HUES6 (cell line): ENCODE measurements at regions not wholly inside any gene's neighbourhood (a gene's known extent, or its start where the extent isn't known, plus 50 kb on each side); places are given as distances from the start of the nearest gene placed in this dataset.

Experiments
- H3K27ac ChIP-seq: 2 replicates; pipeline ENCODE4 v1.7.0; 2013; ENCODE audit warnings: low read depth, mild to moderate bottlenecking, low read length, inconsistent platforms
- H3K27me3 ChIP-seq: 2 replicates; pipeline ENCODE4 v1.6.1; 2013; ENCODE audit warnings: low read length; ENCODE audit not compliant: control insufficient read depth, insufficient read depth
- H3K36me3 ChIP-seq: 2 replicates; pipeline ENCODE4 v1.6.1; 2013; ENCODE audit warnings: low read length; ENCODE audit not compliant: control insufficient read depth, insufficient read depth
- H3K4me1 ChIP-seq: 2 replicates; pipeline ENCODE4 v1.6.1; 2013; ENCODE audit warnings: low read length; ENCODE audit not compliant: control insufficient read depth, insufficient read depth
- H3K4me3 ChIP-seq: 2 replicates; pipeline ENCODE4 v1.5.1; 2013; ENCODE audit warnings: low read depth, low read length
- H3K9ac ChIP-seq: one replicate; pipeline ENCODE4 v1.6.1; 2013; ENCODE audit warnings: mild to moderate bottlenecking, low read length
- H3K9me3 ChIP-seq: 2 replicates; pipeline ENCODE4 v1.6.1; 2013; ENCODE audit warnings: low read depth, low read length; ENCODE audit not compliant: control insufficient read depth, insufficient read depth

DNA sequence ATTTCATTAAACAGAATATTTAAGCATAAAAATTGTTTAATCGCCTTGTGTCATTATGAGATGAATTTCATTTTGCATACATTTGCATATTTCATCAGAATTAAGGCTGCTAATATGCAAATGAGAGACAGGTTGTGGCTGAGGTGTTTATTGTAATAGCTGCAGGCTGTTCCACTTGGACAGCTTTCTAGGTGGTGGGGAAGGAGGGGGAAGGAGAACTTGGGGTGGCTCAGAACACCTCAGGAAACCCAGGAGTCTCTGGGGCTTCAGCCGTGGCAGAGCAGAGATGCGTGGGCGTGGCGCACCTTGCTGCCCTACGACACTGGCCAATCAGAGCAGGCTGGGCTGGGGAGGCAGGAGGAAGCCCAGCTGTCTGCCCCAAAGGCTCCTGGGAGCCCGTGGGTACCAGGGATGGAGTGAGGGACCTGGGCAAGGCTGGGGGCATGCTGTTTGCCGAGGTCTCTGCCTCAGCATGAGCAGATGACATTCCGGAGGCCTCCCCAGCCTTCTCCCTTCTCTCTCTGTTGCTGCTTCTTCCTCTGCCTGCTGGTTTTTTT is 542.9 kb downstream of the MN1 start:
- Histone ChIP-seq H3K36me3 (no peaks in the 10 kb centered on the region), H3K9me3 (peaks cover 21% of the 10 kb centered on the region), H3K27ac (no peak overlapping the region), H3K4me1 (peaks cover 17% of the 10 kb centered on the region; the same call in 1 of the 2 replicates), H3K9ac (no peak overlapping the region), H3K4me3 (no peak overlapping the region), H3K27me3 (no peaks in the 10 kb centered on the region)

DNA sequence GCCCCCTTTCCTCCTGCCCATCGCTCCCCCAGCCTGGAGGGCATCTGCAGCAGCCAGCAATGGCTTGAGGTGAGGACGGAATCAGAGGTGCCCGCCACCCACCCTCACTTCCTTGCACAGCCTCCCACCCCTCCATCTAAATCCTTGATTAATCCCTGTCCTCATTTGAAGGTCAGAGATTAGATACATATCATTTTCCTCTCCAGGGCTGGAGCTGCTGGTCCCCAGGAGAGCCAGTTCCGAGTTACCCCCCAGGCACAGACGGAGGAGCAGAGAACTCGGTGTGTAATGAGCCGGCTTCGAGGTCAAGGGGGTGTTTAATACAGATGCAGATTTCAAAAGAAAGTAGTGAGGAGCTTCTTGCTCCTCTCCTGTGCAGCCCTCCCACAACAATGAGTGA is 542.1 kb downstream of the MN1 start:
- H3K27ac ChIP-seq: no peak overlapping the region
- H3K4me1 ChIP-seq: peaks cover 17% of the 10 kb centered on the region; the same call in 1 of the 2 replicates
- peaks cover 26% of the 10 kb centered on the region for H3K9me3 ChIP-seq
- no peak overlapping the region for H3K9ac ChIP-seq
- H3K27me3 ChIP-seq: no peaks in the 10 kb centered on the region
- no peak overlapping the region for H3K4me3 ChIP-seq
- H3K36me3 ChIP-seq: no peaks in the 10 kb centered on the region

DNA sequence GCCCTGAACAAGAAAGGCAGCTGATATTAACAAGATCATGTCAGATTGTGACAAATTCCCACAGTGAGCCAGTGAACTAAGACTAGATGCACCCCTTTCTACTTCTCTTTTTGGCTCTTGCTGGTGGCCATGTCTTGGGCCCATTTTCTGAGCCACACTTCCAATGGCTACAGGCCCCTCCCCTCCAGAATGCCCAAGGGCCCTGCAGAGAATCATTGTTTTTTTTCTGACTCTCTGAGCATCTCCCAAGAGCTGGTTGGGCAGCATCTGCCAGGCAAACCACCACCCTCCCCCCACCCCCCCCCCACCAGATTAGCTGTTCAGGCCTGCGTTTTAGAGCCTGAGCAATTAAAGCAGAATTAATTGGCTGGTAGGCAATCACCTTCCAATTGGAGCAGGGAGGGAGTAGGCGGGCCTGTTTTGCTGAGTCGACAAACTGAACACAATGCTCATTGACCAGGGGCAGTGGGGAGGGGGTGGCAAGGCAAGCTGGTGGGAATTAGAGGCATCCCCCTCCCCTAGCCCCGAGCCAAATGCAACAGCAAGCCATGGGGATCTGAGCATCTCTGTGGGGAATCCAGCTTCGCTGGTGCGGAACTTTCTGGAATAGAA is 541.4 kb downstream of the MN1 start:
- H3K27me3 ChIP-seq: no peaks in the 10 kb centered on the region
- peaks cover 20% of the 10 kb centered on the region for H3K9me3 ChIP-seq

DNA sequence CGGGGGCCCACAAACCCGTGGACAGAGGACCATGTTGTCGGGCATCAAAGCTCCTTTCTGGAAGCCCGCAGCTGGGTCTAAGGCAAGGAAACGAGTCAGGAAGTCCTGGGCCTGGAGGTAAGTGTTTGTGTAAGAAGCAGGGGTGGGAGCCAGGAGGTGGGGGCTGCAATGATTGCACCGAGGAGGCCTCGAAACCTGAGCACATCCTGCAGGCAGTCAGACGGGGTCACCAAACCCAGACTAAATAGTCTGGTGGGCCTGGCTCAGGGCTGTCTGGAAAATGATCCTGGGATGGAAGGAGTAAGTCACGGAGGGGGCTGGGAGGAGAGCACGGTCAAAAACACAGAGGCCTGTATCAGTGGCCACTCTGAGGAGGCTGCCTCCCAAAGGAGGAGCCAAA is 539.2 kb downstream of the MN1 start:
- H3K9ac ChIP-seq: no peak overlapping the region
- 0 out of 2 replicates have a peak, but pooled peaks cover 6% of the 10 kb centered on the region for H3K9me3 ChIP-seq
- H3K36me3 ChIP-seq: no peaks in the 10 kb centered on the region
- no peaks in the 10 kb centered on the region for H3K27me3 ChIP-seq
- H3K4me1 ChIP-seq: peaks cover 17% of the 10 kb centered on the region; the same call in 1 of the 2 replicates
- no peak overlapping the region for H3K27ac ChIP-seq
- no peak overlapping the region for H3K4me3 ChIP-seq

More for the DNA sequence above, 541.4 kb downstream of the MN1 start:
- Histone ChIP-seq H3K27ac (no peak overlapping the region), H3K4me3 (no peak overlapping the region), H3K36me3 (no peaks in the 10 kb centered on the region), H3K4me1 (peaks cover 17% of the 10 kb centered on the region; the same call in 1 of the 2 replicates), H3K9ac (no peak overlapping the region)

DNA sequence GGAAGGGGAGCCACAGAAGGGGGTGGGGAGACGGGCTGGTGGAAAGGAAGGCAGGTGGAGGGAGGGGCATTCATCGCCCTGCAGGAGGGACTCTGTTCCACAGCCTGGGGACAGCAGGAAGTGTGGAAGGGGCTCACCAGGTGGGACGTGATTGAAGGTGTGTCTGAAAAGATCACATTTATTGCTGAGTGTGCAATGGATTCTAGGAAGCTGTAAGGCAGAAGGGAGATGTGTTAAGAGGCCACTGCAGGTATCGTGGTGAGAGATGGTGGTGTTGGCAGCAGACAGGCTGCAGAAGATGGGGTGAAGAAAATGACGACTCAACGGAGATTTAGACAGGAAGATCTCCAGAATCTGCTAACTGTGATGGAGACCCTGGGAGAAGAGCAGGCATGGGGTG is 537.4 kb downstream of the MN1 start:
- no peaks in the 10 kb centered on the region for H3K36me3 ChIP-seq

DNA sequence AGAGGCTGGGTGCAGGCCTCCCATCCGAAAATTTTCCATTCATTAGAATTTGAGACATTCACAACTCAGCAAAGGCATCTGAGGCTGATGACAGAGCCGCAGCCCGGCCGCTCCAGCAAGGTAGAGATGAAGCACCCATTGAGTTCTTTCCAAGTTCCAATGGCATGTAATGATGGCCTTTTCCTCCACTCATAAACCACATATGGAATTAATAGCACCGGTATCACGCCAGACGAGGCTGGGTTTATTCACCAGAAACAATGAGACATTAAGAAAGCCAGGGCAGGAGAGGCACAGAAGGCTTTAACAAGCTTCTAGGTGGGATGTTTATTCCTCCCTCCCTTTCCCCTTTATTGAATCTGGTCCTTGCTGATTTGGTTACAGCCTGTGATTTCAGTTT is 534.4 kb downstream of the MN1 start:
- Histone ChIP-seq H3K4me1 (peaks cover 4% of the 10 kb centered on the region; the same call in 1 of the 2 replicates), H3K36me3 (no peaks in the 10 kb centered on the region), H3K9ac (no peak overlapping the region), H3K4me3 (no peak overlapping the region), H3K27me3 (peaks cover 14% of the 10 kb centered on the region; the same call in 1 of the 2 replicates), H3K9me3 (0 out of 2 replicates have a peak, but pooled peaks cover 9% of the 10 kb centered on the region), H3K27ac (no peak overlapping the region)

More for the DNA sequence above, 537.4 kb downstream of the MN1 start:
- Histone ChIP-seq H3K4me3 (no peak overlapping the region), H3K9me3 (0 out of 2 replicates have a peak, but pooled peaks cover 6% of the 10 kb centered on the region), H3K27ac (no peak overlapping the region), H3K9ac (no peak overlapping the region), H3K27me3 (no peaks in the 10 kb centered on the region; the same call in 1 of the 2 replicates), H3K4me1 (peaks cover 17% of the 10 kb centered on the region; the same call in 1 of the 2 replicates)

DNA sequence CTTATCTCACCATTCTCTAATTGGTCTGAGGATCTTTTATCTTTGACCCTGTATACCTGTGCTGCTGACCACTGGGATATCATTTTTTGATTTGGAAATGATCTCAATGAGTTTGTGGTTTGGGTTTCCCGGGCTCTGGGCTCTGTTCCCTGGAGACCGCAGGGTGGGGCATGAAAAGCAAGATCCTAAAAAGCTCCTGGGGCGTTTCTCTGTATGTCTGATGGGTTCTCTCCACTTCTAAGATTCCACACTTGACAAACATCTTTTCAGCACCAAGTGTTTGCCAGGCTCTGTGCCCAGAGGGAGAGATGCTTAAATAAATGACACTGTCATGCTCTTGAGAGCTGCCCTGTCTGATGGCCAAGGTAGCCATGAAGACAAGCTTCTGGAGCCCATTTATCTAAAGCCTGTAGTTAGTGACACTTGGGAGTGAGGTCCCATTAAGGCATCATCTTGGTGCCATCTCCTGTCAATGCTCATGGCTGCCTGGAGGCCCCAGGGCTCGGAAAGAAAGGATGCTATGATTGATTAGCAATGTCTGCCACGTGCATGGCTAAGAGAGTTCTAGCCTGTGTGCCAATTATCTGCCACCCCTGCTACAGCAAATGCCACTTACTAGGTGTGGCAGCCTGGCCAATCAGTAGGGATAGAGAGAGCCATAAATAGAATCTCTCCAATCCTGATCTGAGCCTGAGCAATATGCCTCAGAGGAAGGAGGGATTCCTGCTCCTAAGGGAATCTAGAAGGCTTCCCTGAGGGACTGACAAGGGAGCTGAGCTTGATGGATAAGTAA is 531.6 kb downstream of the MN1 start:
- H3K27ac ChIP-seq: no peak overlapping the region
- H3K4me3 ChIP-seq: no peak overlapping the region
- no peak overlapping the region for H3K9ac ChIP-seq
- no peaks in the 10 kb centered on the region for H3K36me3 ChIP-seq
- peaks cover 9% of the 10 kb centered on the region for H3K4me1 ChIP-seq
- peaks cover 14% of the 10 kb centered on the region; the same call in 1 of the 2 replicates for H3K27me3 ChIP-seq
- 0 out of 2 replicates have a peak, but pooled peaks cover 3% of the 10 kb centered on the region for H3K9me3 ChIP-seq

DNA sequence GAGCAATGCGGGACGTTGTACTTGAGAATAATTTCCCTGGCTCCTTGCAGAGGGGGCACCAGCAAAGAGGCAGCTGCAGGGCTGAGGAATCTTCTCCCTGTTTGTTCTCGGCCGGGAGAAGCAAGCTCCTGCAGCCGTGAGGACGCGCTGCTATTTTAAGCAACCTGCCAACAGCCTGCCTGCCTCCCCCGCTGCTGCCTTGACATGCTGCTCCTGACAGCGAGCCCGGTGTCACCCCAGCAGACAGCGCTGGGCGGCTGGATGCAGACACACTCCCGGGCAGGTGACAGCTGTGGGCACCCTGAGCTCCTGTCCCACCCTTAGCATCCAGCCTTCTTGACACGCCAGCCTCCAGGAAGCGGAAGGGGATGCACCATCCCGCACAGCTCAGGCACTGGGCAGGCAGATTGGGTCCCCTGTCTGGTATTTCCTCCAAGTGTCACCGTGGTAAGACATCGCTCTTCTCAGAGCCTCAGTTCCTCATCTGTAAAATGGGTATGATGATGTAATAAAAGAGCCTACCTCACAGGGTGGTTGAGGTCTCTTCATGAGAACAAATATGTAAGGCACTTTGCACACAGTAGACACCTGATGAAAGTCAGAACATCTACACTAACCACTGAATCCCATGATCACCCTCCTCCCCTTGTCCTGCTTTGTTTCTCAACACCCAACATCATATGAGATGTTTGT is 530.6 kb downstream of the MN1 start:
- H3K27me3 ChIP-seq: peaks cover 14% of the 10 kb centered on the region; the same call in 1 of the 2 replicates
- no peak overlapping the region for H3K4me3 ChIP-seq
- peaks cover 9% of the 10 kb centered on the region for H3K4me1 ChIP-seq
- H3K36me3 ChIP-seq: no peaks in the 10 kb centered on the region
- H3K9me3 ChIP-seq: 0 out of 2 replicates have a peak, but pooled peaks cover 3% of the 10 kb centered on the region
- no peak overlapping the region for H3K27ac ChIP-seq
- no peak overlapping the region for H3K9ac ChIP-seq

DNA sequence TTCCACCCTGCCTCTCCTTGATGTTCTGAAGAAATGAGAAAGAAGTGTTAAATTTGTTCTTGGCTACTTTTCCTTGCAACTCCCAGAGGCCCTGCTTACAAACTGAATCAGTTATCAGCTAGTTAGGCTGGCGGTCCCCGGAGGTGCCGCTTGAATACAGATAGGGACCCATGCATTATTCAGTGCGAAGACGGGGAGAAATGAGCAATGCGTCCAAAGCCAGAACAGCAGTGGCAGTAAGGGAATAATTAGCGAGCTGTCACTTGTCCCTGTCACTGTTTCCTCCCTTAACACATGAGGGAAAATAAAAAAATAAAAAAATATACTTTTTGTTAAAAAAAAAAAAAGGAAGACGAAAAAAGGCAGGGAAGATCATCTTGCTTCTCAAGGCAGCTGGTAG is 528.1 kb downstream of the MN1 start:
- peaks cover 14% of the 10 kb centered on the region; the same call in 1 of the 2 replicates for H3K27me3 ChIP-seq
- H3K9ac ChIP-seq: no peak overlapping the region
- H3K4me3 ChIP-seq: no peak overlapping the region
- H3K27ac ChIP-seq: no peak overlapping the region
- no peaks in the 10 kb centered on the region for H3K36me3 ChIP-seq
- H3K4me1 ChIP-seq: peaks cover 9% of the 10 kb centered on the region
- H3K9me3 ChIP-seq: peaks cover 10% of the 10 kb centered on the region

DNA sequence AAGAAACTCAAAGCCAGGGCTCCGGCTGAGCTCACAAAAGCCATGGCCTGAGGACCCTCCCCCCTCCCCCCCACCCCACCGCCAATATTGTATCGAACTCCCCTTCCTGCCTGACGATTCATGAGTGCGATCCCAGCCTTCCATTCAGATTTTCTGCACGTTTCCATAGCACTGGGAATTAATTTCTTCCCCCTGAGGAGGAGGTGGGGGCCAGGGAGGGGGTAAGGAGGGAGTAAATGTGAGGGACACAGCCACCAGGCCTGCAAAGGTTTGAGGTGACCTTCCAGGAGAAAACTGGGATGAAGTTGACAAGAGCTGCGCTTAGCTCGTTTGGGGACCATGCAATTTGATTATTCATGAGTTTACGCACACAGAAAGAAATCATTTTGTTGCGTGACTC is 527.7 kb downstream of the MN1 start:
- Histone ChIP-seq H3K9ac (no peak overlapping the region), H3K27me3 (peaks cover 14% of the 10 kb centered on the region; the same call in 1 of the 2 replicates), H3K27ac (no peak overlapping the region), H3K36me3 (no peaks in the 10 kb centered on the region), H3K4me1 (peaks cover 9% of the 10 kb centered on the region), H3K4me3 (no peak overlapping the region), H3K9me3 (peaks cover 10% of the 10 kb centered on the region)
